NCI-H146 treated with DMSO at 0.1 percent for 48 hours (cell line): ENCODE measurements at regions not wholly inside any gene's neighbourhood (a gene's known extent, or its start where the extent isn't known, plus 50 kb on each side); places are given as distances from the start of the nearest gene placed in this dataset.

ENCODE experiments used
- DNase-seq: peaks from one replicate; lab custom pipeline; 2025; ENCODE audit not compliant: unreplicated experiment; lab: John Stamatoyannopoulos, UW

DNA sequence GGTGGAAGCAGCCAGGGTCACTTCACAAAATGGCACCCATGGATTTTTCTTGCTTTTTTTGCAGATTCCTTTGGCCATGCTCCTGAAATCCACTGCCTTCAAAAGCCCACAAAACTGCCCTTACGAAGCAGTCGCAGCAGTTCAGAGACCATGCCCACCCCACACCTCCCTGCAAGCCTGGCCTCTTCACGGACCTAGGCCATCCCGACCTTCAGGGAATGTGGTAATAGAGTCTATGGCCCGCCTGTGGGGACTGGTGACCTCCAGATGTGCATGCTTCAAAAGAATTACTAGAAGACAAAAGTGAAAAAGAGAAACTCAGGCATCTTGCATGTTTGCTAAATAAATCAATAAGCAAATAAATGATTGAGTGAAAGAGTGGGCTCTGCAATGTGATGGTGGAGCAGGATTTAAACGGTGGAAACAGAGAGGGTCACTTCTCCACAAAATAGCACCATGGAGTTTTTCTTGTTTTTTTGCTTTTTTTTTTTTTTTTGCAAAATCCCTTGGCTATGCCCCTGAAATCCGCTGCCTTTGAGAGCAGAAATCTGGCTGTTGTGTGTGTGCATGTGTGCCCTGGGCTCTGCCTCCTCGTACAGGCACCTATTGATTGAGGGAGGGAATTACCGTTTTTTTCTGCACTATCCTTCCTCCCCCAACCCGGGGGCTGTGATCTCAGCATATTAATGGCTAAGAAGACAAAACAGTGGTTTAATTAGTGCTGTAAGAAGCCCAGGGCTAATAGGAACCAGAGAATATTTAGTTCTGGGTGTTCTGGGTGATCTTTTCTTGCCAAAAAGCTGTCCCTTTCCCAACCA lies 107.4 kb downstream of the PXDC1 start:
- peak; percentile 25 for DNase-seq

DNA sequence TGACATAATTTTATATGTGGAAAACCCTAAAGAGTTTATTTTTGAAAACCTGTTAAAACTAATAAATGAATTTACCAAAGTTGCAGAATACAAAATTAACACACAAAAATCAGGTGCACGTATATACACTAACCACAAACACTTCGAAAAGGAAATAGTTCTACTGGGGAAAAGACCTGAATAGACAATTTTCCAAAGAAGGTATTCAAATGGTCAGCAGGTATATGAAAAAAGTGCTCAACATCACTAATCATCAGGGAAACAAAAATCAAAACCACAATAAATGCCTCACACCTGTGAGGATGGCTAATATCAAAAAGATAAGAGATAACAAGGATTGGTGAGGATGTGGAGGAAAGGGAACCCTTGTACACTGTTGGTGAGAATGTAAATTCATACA lies 110.6 kb downstream of the PXDC1 start:
- DNase-seq = no peak

DNA sequence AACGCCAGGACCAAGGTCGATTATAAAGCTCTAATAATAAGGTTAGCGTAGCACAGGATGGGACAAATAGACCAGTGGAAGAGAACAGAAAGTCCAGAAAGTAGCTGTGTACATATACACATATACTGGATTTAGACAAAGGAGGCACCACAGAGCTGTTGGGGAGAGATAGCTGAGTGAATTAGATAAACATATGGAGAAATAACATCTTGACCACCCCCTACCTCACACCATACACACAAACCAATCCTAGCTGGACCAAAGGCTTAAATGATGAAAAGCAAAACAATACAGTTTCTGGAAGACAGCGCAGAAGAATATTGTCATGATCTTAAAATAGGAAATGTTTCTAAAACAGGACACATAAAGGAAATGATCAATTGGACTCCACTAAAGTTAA lies 112.9 kb downstream of the PXDC1 start:
- DNase-seq = no peak

- no peak for DNase-seq
Measured at GRCh38 chr6:3636060-3636459, 115.5 kb downstream of the PXDC1 start.

GRCh38 chr6:3635482-3635881 lies 116.0 kb downstream of the PXDC1 start:
- no peak for DNase-seq

DNA sequence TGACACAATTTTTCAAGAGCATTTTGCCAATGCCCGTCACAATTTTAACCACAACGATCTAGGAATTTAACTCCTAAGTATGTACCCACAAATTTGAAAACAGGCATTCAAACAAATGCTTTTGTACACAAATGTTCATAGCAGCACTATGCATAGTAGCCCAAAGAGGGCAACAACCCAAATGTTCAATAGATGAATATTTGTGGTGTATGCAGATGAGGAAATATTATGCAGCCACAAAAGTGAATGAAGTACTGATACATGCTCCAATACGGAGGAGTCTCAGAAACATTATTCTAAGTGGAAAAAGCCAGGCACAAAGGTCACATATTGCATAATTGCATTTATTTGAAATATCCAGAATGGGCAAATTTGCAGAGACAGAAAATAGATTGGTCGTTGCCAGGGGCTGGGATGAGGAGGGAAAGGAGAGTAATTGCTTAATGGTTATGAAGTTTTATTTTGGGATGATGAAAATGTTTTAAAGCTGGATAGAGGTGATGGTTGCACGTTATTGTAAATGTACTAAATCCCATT lies 117.2 kb downstream of the PXDC1 start:
- no peak for DNase-seq

GRCh38 chr6:3633711-3634110 lies 117.8 kb downstream of the PXDC1 start:
- DNase-seq = no peak

DNA sequence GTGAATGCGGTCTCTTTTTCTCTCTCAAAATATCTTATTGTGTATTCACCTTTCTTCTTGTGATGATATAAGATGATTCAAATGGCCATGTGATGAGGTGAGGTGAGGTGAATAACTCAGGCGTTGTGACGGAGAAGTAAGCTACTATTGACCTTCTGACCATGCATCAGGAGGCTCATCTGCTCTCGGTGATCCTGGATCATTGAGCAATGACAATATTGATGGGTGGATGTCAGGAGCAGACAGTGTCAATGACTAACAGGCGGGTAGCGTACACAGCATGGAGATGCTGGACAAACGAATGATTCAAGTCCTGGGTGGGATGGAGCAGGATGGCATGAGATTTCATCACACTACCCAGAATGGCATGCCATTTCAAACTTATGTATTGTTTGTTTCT lies 119.6 kb downstream of the PXDC1 start:
- no peak for DNase-seq

GRCh38 chr6:3631186-3631585 lies 120.3 kb downstream of the PXDC1 start:
- no peak for DNase-seq

GRCh38 chr6:3630258-3630835 lies 121.2 kb downstream of the PXDC1 start:
- DNase-seq = no peak

DNA sequence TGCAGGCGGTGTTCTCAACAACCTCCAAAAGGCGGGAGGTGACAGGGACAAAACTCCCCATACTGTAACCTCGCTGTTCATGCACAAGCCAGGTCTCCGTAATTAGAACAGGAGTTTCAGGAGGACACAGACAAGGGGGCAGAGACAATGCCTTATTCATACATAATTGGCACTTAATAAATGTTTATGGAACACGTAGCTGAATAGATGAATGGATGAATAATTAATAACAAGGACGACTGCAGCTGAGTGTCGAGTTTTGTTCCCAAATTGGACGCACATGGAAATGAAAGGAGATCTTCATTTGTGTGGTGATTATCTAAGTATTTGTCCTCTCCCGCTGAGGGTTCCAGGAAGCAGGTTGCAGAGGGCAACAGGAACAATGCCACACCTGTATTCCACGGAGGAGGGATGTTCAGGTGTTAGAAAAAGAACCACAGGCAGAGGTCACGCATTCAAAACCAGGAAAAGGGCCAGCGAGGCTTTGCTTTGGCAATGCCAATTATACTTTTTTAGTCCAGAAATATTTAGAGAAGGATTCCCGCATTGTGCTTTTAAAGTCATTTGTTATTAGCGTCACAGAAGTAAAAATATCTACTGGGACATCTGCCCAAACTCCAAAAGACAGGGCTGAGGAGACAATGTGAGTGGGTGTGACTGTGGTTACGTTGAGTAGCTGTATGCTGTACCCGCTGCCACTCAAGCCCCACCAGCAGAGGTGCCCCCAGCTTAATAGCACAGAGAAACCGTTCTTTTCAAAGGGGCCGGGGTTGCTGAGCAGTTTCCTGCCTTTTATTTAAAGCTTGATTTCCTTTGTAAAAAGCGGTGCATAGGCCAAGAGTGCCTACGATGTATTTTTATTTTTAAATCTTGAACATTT lies 123.3 kb downstream of the PXDC1 start:
- DNase-seq = peak; percentile 98

- peak; percentile 92 for DNase-seq
Measured at GRCh38 chr6:3627501-3627900, 124.0 kb downstream of the PXDC1 start.

- peak; percentile 69 for DNase-seq
Measured at GRCh38 chr6:3625980-3626563, 125.4 kb downstream of the PXDC1 start.

GRCh38 chr6:3625149-3625979 lies 126.1 kb downstream of the PXDC1 start:
- DNase-seq = peak; percentile 69

- no peak for DNase-seq
Measured at GRCh38 chr6:3624250-3625136, 127.0 kb downstream of the PXDC1 start.

GRCh38 chr6:3623451-3624249 lies 127.9 kb downstream of the PXDC1 start:
- no peak for DNase-seq

GRCh38 chr6:3621411-3621810 lies 130.1 kb downstream of the PXDC1 start:
- no peak for DNase-seq

- no peak for DNase-seq
Measured at GRCh38 chr6:3620937-3621336, 130.6 kb downstream of the PXDC1 start.
